ENCODE measurements at regions not wholly inside any gene's neighbourhood (a gene's known extent, or its start where the extent isn't known, plus 50 kb on each side); places are given as distances from the start of the nearest gene placed in this dataset.

DNA sequence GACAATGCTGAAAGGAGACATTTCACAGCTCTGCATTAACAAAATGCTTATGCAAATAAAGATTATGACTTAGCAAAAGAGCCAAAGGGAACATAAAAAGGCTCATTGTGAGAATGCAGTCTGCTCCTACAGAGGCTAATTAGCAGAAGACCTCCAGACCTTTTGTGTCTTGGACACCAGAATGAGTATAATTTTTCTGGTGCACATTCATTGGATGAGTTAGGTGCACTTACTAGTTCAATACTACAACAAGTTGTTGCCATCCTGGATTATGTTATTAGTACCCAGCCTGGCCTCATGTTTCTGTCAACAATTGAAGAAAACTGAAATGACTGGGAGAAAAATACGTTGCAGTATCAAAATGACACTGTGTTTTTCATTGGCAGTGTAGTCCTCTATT, 613.2 kb upstream of the CHORDC1 start:
- DNase-seq (no peak), ATAC-seq (no peak)
- no peaks in the 10 kb centered on the region for H3K36me3 ChIP-seq (replicated peaks in 1 of 2; ENCODE audit: insufficient read depth in 1 of 2, low read depth in 2 of 2)
- WGBS, 2 donors = 32 to 33% methylated on average over 1 of the region's 1 CpG
- no peaks in the 10 kb centered on the region for H3K27me3 ChIP-seq
- intact Hi-C loops (cut with DNase I) = no loop called here
- no peaks in the 10 kb centered on the region for H3K4me1 ChIP-seq
- no peak for TF ChIP-seq POLR2A (IDR thresholded peaks at IDR 0.05)
- TF ChIP-seq, protein P1, sequence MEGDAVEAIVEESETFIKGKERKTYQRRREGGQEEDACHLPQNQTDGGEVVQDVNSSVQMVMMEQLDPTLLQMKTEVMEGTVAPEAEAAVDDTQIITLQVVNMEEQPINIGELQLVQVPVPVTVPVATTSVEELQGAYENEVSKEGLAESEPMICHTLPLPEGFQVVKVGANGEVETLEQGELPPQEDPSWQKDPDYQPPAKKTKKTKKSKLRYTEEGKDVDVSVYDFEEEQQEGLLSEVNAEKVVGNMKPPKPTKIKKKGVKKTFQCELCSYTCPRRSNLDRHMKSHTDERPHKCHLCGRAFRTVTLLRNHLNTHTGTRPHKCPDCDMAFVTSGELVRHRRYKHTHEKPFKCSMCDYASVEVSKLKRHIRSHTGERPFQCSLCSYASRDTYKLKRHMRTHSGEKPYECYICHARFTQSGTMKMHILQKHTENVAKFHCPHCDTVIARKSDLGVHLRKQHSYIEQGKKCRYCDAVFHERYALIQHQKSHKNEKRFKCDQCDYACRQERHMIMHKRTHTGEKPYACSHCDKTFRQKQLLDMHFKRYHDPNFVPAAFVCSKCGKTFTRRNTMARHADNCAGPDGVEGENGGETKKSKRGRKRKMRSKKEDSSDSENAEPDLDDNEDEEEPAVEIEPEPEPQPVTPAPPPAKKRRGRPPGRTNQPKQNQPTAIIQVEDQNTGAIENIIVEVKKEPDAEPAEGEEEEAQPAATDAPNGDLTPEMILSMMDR (IDR thresholded peaks at IDR 0.05) = no peak
- H3K27ac ChIP-seq = no peak overlapping the region
- H3K9me3 ChIP-seq = no peaks in the 10 kb centered on the region
- no peak overlapping the region for H3K4me3 ChIP-seq

DNA sequence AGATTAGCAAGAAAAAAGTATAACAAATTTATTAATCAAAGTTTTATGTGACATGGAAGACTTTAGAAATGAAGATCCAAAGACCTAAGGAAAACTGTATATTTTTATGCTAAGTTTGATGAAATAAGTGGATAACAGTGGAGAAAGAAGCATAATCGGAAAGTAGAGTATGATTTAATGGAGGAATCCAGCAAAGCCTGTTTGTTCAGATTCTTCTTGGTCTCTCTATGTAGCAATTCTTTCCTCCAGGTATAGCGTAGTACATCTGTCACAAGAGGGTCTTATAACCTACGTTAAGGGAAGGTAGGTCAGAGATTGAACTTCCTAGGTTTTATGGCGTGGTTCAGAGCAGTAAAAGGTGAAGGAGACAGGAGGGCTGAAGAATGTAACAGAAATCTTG, 600.6 kb upstream of the CHORDC1 start:
- no peak overlapping the region for H3K27ac ChIP-seq
- no peaks in the 10 kb centered on the region for H3K36me3 ChIP-seq (replicated peaks in 1 of 2; ENCODE audit: insufficient read depth in 1 of 2, low read depth in 2 of 2)
- intact Hi-C loops (cut with DNase I) = no loop called here
- WGBS, 2 donors = 59 to 61% methylated on average over 4 of the region's 4 CpGs
- no peaks in the 10 kb centered on the region for H3K4me1 ChIP-seq
- ATAC-seq = no peak
- no peak overlapping the region for H3K4me3 ChIP-seq
- no peak for DNase-seq
- no peaks in the 10 kb centered on the region for H3K27me3 ChIP-seq
- TF ChIP-seq POLR2A (IDR thresholded peaks at IDR 0.05) = no peak
- TF ChIP-seq, protein P1 (IDR thresholded peaks at IDR 0.05) = no peak
- no peaks in the 10 kb centered on the region for H3K9me3 ChIP-seq

DNA sequence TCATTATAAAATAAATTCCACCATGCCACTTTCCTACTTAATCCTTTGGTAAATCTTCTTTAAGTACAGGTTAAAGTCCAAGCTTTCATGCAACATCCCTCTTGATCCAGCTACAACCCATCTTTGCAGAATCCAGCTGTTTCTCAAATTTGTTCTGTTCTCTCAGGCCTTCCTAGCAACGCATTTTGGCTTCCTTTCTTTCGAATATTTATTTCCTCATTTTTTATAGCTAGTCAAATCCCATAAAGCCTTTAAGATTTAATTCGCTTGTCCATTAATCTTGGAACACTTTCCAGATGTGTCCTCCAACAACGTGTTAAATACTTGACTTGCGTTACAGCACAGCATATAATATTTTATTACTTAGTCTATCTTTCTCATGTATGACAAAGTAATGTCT, 600.1 kb upstream of the CHORDC1 start:
- no peak overlapping the region for H3K4me3 ChIP-seq
- no peaks in the 10 kb centered on the region for H3K27me3 ChIP-seq
- 45 to 62% methylated on average over 5 of the region's 5 CpGs for WGBS, 2 donors
- ATAC-seq (no peak), DNase-seq (no peak)
- no peak for TF ChIP-seq POLR2A (IDR thresholded peaks at IDR 0.05)
- TF ChIP-seq, protein P1 (IDR thresholded peaks at IDR 0.05) = no peak
- intact Hi-C loops (cut with DNase I) = no loop called here
- H3K27ac ChIP-seq = no peak overlapping the region
- H3K9me3 ChIP-seq = no peaks in the 10 kb centered on the region
- no peaks in the 10 kb centered on the region for H3K36me3 ChIP-seq (replicated peaks in 1 of 2; ENCODE audit: insufficient read depth in 1 of 2, low read depth in 2 of 2)
- no peaks in the 10 kb centered on the region for H3K4me1 ChIP-seq

DNA sequence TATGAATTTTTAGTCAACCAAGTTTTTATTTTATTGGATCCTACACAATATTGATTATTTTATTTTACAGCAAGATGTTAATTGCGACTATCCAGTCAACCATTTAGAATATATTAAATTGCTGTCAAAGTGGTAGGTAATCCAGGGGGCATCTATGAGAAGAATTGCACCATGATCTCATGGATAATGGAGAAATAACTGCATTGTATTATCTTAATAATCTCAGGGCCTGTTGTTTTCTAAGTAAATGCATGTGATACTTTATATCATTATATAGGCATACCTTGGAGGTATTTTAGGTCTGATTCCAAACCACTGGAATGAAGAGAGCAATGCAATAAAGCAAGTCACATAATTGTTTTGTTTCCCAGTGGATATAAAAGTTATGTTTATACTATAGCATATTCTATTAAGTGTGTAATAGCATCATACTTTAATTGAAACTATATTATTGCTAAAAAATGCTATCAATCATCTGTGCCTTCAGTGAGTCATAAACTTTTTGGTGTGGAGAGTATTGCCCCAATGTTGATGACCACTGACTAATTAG, 595.4 kb upstream of the CHORDC1 start:
- H3K9me3 ChIP-seq = no peaks in the 10 kb centered on the region
- H3K27ac ChIP-seq = no peak overlapping the region
- no peaks in the 10 kb centered on the region for H3K4me1 ChIP-seq
- no peak for ATAC-seq
- DNase-seq = no peak
- intact Hi-C loops (cut with DNase I) = no loop called here
- TF ChIP-seq POLR2A (IDR thresholded peaks at IDR 0.05) = no peak
- TF ChIP-seq, protein P1 (IDR thresholded peaks at IDR 0.05) = no peak
- no peaks in the 10 kb centered on the region for H3K36me3 ChIP-seq (replicated peaks in 1 of 2; ENCODE audit: insufficient read depth in 1 of 2, low read depth in 2 of 2)
- no peaks in the 10 kb centered on the region for H3K27me3 ChIP-seq
- H3K4me3 ChIP-seq = no peak overlapping the region
- WGBS, 2 donors = 59 to 65% methylated on average over 1 of the region's 1 CpG

DNA sequence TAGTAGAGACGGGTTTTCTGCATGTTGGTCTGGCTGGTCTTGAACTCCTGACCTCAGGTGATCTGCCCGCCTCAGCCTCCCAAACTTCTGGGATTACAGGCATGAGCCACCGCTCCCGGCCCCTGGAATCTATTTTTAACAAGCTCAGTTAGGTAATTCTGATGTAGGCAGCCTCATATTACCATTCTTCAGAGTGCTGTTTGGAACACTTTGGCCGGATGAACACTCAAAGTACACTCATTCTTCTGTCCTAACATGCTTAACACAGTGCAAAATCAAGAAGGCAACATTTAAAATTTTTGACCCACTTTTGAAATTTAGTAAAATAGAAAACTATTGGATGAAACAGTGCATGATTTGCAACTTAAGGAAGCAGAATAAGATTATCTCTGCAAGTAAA, 586.7 kb upstream of the CHORDC1 start:
- Histone ChIP-seq H3K9me3 (no peaks in the 10 kb centered on the region), H3K27ac (no peak overlapping the region), H3K27me3 (no peaks in the 10 kb centered on the region), H3K36me3 (replicated peaks in 1 of 2; ENCODE audit: insufficient read depth in 1 of 2, low read depth in 2 of 2) (no peaks in the 10 kb centered on the region), H3K4me1 (no peaks in the 10 kb centered on the region), H3K4me3 (no peak overlapping the region)
- ATAC-seq (no peak), DNase-seq (no peak)
- TF ChIP-seq POLR2A (IDR thresholded peaks at IDR 0.05) = no peak
- TF ChIP-seq, protein P1 (IDR thresholded peaks at IDR 0.05) = no peak
- WGBS, 2 donors = 54 to 62% methylated on average over 5 of the region's 5 CpGs
- intact Hi-C loops (cut with DNase I) = no loop called here

All from body of pancreas (tissue), 4 donors.